Activated CD4-positive, alpha-beta T cell treated with anti-CD3 and anti-CD28 coated beads, Interleukin-2, amount 50 U/mL, for 24 hours (primary cell): ENCODE measurements at regions not wholly inside any gene's neighbourhood (a gene's known extent, or its start where the extent isn't known, plus 50 kb on each side); places are given as distances from the start of the nearest gene placed in this dataset.

ENCODE experiments used
- DNase-seq, 2 donors: peaks; one replicate each; pipeline ENCODE4 v3.0.0-alpha.2; 2020; ENCODE audit warnings: low read depth in 1 of 2, low spot score in 1 of 2

DNA sequence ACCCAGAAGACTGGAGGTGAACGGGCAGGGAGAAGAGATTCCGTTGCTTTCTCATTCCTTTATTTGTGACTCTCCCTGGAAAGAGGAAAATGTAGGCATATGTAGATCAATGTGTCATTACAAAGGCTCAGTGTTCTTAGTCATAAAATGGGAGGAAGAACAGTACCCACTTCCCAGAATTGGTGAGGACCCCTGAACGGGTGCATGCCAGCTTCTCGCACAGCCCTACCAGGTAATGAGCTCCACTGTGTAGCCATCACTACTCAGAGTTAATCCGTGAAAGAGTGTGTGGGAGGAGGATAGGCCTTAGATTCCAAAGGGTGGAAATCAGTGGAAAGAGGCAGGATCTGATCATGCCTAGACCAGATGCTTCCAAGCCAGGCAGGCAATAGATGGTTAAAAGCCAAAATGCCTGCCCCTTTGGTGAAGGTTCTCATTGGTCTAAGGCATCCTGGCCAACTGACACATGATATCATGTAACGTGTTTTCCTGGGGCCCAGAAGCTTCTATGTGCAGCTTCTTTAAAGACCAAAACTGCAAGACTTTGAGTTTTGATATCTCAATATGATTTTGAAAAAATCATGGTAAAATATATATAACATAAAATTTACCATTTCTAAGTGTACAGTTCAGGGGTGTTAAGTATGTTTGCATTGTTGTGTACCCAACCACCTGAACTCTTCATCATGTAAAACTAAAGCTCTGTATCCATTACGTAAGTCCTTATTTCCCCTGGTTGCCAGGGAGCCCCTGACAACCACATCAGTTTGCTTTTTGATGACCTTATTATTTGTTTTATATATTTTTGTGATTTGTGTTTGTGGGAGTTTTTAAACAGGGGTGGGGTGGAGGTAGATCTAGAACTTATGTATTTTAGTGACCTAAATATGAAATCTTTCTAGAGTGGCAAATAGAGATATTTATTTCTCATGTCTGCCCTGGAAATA is 402.2 kb upstream of the CFAP20DC start:
- no peak for DNase-seq

DNA sequence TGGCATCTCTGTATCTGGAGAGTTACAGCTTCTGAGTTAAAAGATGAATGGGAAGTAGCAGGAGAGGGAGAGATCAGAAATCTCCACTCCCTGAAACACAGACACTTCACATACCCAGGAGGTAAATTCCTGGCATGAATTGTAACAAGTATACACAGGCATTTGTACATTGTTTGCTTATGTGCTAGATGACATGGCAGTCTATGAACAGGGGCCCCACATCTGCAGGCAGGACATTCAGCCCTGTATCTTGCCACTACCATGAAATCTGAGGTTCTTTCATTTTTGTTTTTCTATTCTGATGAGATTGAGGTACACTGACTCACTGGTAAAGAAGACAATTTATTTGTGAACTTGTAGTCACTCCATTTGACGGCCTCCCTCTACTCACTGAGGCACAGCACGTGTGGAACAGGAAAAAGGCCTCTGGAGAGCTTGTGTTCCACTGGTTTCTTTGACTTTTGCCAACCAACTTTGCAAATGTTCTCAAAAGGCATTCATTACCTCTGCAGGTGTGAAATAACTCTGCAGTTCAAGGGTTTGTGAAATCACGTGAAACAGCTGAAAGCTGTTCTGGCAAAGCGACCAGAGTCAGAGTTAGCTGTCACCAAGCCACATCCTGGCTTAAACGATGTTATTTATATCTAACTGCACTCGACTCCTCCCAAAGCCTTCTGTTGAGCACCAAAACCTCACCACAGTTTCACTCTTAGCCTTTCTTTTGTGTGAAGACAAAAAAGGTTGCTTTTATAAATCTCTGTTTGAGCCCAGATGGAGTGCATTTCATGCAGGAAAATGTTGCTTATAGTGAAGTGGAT is 401.3 kb upstream of the CFAP20DC start:
- DNase-seq: peak; percentile 29 to 46

GRCh38 chr3:59450437-59450836 is 400.6 kb upstream of the CFAP20DC start:
- no peak for DNase-seq

DNA sequence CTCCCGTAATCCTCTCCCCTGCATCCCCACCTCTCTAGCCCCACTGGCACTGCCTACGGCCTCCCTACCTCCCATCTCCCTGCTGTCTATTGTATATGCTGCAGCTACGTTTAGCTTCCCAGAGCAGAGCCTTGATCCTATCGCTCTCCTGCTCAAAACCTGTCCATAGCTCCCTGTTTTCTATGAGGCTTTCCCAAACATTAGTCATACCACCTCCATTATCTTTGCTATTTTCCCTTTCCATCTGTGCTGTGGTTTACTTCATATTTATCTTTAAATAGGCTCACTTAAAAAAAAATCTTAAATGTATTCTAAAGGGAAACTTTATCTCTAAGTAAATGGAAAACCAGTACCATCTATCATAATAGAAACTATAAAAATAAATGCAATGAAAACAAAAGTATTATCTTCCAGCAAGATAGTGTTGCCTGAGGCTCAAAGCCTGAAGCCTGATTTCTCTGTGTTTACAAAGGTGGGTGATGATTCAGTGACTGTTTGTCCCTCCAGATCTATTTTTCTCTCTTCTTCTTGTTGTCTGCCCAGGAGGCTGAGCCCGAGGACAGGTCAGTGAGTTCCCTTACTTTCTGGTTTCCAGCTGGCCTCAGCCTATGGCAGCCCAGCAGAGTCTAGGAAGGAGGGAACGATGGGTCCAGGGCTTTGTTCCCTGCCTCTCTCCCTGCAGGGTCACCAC is 397.1 kb upstream of the CFAP20DC start:
- DNase-seq: no peak

DNA sequence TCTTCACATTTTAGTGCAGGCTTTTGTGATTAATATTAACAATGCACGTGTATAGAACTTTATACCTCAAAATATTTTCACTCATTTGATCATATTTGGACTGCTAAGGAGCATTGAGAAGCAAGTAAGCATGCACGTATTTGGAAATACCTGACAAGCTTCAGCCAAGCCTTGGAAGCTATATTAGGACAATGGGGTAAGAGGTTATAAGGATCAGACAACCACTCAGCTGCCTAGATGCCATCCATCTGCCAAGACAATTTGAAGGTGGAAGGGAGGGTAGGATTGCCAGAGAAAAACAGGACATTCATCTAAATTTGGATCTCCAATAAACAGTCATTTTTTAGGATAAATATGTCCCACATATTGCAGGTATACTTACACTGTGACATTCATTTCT is 394.9 kb upstream of the CFAP20DC start:
- DNase-seq: no peak

DNA sequence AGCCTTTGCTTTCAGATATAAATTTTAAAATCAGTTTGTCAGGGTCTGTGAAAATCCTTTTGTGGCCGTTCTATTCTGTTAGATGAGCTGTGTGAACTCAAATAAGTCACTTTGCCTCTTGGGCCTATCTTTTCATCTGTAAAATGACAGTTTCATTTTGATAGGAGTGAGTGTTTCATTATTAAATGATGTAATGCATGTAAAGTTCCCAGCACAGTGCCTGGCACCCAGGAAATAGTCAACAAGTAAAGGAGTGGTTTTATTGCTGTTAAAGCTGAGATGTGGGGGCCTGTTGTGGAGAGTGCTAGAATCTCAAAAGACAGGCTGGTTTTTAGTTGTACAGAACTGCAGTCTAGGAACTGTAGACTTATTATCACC is 394.5 kb upstream of the CFAP20DC start:
- no peak for DNase-seq

DNA sequence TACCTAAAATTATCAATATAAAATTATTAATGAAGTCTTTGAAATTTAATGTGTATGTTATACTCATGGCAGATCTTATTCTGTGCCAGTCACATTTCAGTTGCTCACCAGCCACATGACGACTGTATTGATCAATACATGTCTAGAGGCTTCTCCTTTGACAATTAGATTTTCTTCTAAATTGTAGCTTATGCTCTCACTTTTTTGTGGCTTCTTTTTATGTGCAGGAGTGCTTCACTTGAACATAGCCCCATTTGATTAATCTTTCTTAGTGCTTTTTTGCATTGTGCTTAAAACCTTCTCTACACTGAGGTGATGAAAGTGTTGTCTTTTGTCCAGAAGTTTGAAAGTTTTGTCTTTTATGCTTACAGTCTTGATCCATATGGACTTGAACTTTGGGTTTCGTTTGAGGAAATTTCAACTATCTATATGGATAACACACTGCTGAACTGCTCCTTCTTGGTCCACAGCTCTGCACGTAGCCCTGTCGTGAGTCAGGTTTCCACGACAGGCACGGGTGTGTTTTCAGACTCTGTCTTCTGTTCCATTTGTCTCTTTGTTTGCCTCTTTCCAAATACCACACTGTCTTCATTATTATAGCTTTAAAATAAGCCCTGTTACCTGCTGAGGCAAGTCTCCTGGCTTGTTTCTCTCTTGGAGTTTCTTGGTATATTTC is 393.9 kb upstream of the CFAP20DC start:
- DNase-seq: no peak

DNA sequence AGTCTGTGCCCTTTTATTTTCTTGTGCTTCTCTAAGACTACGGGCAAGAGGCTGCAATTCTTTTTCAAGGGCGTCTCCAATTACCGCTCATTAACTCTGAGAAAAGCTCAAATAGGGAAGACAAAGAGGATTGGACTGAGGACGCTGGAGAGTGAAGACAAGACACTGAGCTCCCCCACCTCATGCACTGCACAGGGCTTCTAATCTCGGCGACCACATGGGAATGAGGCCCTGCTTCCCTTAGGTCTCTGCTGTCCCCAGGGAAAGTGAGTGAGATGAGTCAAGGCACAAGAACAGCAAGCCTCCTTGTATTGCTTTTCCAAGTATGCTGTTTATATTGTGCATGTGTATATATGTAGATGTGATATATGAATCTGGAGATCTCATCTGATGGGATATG is 392.2 kb upstream of the CFAP20DC start:
- DNase-seq: no peak

GRCh38 chr3:59440285-59441028 is 390.6 kb upstream of the CFAP20DC start:
- DNase-seq: no peak

DNA sequence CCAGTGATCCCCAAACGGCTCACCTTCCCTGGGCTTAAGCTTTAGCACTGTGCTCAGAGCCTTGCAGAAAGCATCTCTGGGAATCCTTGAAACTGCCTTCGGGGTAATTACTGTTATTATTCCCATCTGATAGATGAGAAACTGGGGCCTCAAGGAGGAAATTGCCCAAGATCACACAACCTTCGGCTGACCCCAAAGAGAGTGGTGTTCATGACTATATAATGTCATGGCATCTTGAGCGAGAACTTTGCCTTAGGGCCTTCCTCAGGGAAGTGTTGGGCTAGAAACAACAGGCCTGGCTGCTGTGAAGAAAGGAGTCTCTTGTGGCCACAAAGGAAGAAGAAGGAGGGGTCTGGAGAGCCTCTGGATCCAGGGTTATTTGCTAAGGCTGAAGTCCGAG is 388.7 kb upstream of the CFAP20DC start:
- no peak for DNase-seq

DNA sequence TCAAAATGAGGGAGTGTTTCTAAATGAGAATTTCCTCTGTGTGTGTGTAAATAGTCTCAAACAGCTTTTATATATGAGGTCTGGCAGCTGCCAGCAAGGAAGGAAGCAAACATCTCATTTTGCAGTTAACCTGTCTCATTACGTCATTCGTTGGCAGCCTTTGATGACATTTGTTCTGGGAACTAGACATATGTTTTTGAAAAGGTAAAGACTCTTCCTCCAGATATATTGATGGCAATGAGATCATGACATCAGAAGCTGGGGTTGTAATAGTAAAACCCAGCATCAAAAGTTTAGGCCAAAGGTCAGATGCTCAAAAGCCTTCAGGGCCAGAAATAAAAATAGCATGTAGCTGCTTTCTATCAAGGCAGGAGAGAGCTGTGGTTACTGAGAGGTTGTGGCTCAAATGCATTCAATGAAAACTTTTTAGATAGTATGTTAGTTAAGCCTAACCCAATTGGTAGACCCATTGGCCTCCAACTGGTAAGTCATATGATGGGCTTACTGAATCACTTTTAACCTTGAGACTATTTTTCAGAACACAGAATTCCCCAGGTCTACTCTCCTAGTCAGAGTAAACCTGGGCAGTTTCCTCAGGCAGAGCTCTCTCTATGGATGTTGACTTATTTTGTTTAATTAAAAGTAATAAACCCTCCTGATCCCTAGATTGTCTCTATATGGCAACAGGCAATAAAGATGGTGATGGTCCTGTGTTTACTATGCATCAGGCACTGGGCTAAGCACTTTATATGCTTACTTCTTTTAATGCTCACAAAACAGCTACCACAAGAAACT is 386.5 kb upstream of the CFAP20DC start:
- DNase-seq: no peak

- no peak for DNase-seq
These were observed 383.7 kb upstream of the CFAP20DC start for GRCh38 chr3:59433546-59433945.

DNA sequence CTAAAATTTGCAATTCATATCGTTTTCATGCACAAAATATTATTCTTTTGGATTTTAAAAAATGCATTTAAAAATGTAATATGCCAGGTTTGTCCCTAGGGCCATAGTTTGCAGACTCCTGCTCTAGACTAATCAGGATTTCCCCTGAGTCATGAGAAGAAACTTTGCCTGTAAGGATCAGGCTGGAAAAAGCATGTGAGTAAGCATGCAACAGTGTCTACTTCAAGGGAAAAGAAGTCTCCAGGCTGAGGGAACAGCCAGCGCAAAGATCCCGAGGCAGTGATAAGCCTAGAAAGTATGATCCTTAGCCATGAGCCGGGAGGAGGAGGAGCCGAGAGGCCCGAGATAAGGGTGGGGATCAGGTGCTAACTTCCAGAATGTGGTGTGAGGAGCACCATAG is 382.8 kb upstream of the CFAP20DC start:
- DNase-seq: no peak

DNA sequence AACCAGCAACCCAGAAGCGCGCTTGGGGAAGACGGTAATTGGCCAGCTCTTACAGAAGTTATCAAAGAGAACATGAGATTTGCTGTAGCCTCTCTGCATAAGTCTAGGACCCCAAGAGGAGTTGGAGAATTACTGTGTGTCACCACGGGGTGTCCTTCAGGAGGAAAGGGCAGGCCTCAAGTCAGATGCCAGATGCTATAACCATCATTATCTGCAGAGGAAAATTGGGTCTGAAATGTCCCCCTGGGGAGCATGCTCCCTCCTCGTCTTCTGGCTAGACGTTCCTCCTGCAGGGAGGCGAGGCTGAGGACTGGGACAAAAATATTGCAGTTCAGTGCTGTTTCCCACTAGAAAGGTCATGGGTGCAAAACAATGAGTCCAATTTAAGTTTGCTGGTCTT is 380.5 kb upstream of the CFAP20DC start:
- no peak for DNase-seq

DNA sequence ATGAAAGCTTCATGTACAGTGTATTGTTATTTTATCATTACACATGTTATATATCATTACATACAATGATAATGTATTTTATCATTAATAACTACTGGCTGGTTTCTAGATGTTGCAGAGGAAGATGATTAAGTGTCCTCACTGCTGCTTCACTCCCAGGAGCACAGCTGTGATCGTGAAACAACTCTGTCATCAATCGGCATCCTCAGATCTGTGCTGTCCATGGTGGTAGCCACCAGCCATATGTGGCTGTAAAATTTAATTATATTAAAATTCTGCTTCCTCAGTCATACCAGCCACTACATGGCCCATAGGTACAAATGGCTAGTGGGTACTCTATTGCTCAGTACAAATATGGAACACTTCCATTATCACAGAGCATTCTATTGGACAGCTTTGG is 379.4 kb upstream of the CFAP20DC start:
- DNase-seq: no peak

- no peak for DNase-seq
These were observed 377.2 kb upstream of the CFAP20DC start for GRCh38 chr3:59426821-59427565.

GRCh38 chr3:59425942-59426341 is 376.1 kb upstream of the CFAP20DC start:
- DNase-seq: peak in 1 of 2 donors; percentile 45

DNA sequence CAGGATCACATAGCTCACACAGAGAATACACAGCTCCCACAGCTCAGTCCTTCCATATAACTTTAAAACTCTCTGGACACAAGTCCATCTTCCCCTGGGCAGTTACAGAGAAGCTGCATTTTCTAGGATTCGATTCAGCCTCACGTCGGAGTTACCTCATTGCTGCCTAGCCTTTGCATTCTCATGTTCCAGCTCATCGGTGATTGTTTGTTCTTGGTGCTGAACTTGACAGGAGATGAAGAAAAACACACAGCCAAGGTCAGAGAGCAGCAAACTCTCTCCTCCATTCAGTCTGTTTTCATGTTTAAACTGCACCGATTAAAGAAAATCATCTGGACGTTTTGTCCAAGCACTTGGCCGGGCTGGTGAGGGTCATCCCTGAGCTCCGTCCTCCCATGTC is 375.5 kb upstream of the CFAP20DC start:
- DNase-seq: no peak
